ENCODE measurements at regions not wholly inside any gene's neighbourhood (a gene's known extent, or its start where the extent isn't known, plus 50 kb on each side); places are given as distances from the start of the nearest gene placed in this dataset.

DNA sequence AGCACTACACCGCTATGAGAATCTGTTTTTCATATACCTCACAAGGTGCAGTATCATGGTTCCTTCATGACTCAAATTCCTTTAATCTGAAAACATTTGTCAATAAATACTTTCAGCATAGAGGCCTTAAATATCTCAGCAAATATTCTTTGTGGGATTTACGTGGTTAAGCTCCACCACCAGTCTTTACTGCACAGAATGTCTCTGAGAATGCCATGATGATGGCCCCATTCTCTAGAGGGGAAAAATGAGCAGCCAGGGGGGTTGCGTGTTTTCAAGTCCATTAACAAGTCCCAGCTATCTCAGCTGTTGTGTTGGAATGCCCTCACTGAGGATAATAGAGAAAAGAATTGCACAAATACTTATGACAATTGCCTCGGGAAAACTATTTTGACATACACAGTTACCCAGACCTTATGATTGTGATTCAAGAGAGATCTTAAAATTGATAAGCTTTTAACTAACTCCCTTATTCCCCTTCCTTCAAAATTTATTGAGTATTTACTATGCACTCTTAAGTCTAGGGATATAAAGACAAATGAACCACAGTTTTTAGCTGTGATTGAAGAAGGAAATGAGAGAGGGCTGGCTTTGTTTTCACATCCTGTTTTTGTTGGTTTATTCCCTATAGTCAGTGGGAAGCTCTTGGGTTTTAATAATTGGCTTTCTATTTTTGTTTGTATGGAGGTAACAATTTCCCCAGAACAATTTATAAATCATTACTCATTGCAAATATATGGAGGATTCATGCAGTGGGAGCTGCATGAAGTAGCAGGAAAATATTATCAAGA, 176.5 kb upstream of the VWC2 start:
- TF ChIP-seq, protein P1, sequence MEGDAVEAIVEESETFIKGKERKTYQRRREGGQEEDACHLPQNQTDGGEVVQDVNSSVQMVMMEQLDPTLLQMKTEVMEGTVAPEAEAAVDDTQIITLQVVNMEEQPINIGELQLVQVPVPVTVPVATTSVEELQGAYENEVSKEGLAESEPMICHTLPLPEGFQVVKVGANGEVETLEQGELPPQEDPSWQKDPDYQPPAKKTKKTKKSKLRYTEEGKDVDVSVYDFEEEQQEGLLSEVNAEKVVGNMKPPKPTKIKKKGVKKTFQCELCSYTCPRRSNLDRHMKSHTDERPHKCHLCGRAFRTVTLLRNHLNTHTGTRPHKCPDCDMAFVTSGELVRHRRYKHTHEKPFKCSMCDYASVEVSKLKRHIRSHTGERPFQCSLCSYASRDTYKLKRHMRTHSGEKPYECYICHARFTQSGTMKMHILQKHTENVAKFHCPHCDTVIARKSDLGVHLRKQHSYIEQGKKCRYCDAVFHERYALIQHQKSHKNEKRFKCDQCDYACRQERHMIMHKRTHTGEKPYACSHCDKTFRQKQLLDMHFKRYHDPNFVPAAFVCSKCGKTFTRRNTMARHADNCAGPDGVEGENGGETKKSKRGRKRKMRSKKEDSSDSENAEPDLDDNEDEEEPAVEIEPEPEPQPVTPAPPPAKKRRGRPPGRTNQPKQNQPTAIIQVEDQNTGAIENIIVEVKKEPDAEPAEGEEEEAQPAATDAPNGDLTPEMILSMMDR (IDR thresholded peaks at IDR 0.05), result no peak
- no peak for TF ChIP-seq POLR2A (IDR thresholded peaks at IDR 0.05)

Data from heart left ventricle (tissue), 13 donors.